Adrenal gland (tissue), 5 donors: ENCODE measurements at regions not wholly inside any gene's neighbourhood (a gene's known extent, or its start where the extent isn't known, plus 50 kb on each side); places are given as distances from the start of the nearest gene placed in this dataset.

Source experiments
- POLR2A ChIP-seq, 2 donors: fragments of 450-650 bp; IDR thresholded peaks; one replicate each; pipeline ENCODE4 v1.6.1; 2017; ENCODE audit warnings: antibody characterized with exemption in 2 of 2, mild to moderate bottlenecking in 2 of 2, moderate library complexity in 1 of 2
- TF ChIP-seq, protein P1 (sequence below), 6 experiments: fragments of 450-650 bp in 4 of 6; fragments of 200-600 bp in 2 of 6; sonication (generic) in 1 of 6; IDR thresholded peaks; 1 replicate in 5 of 6; 2 replicates in 1 of 6; pipeline versions ENCODE4 v1.5.1 to v1.8.0; 2016 to 2021; ENCODE audit warnings: antibody characterized with exemption in 6 of 6, mild to moderate bottlenecking in 2 of 6, moderate library complexity in 1 of 6
- donor health status: DM: no; HTN: no; CAD: no.

DNA sequence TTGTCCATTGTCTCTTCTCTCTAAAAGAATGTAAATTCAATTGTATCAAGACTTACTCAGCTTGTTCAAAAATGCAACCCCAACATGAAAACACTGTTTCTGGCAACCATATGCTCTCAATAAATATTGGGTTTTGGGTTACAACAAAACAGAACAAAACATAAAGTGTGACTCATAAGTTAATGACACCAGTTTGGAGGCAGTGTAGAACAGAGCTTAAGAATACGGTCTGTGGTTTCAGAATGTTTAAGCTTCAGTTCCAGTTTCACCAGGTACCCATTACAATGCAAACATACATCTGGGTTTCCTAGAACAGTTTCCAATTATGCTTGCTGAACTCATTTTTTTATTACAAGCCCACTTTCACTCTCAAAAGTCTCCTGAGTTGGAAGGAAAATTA is 285.8 kb upstream of the PCDH9 start:
- TF ChIP-seq, protein P1, sequence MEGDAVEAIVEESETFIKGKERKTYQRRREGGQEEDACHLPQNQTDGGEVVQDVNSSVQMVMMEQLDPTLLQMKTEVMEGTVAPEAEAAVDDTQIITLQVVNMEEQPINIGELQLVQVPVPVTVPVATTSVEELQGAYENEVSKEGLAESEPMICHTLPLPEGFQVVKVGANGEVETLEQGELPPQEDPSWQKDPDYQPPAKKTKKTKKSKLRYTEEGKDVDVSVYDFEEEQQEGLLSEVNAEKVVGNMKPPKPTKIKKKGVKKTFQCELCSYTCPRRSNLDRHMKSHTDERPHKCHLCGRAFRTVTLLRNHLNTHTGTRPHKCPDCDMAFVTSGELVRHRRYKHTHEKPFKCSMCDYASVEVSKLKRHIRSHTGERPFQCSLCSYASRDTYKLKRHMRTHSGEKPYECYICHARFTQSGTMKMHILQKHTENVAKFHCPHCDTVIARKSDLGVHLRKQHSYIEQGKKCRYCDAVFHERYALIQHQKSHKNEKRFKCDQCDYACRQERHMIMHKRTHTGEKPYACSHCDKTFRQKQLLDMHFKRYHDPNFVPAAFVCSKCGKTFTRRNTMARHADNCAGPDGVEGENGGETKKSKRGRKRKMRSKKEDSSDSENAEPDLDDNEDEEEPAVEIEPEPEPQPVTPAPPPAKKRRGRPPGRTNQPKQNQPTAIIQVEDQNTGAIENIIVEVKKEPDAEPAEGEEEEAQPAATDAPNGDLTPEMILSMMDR (IDR thresholded peaks at IDR 0.05), result no peak
- TF ChIP-seq POLR2A (IDR thresholded peaks at IDR 0.05), result no peak
